HepG2 (cell line): ENCODE measurements at regions not wholly inside any gene's neighbourhood (a gene's known extent, or its start where the extent isn't known, plus 50 kb on each side); places are given as distances from the start of the nearest gene placed in this dataset.

ENCODE experiments used
- ATAC-seq: fragments of 200-7000 bp; cut with Tn5 transposase; 3 replicates; pipeline ENCODE4 v1.9.1; 2020; ENCODE audit warnings: mild to moderate bottlenecking, moderate library complexity
- BruUV-seq: library from RNA; stranded (reverse); fragments of 400-500 nt; replicated peaks from 2 replicates; lab custom pipeline; 2021; lab: Mats Ljungman, UMichigan
- CTCF ChIA-PET: fragments of 300-600 bp; formaldehyde crosslinking; extraction: SDS; loops from one replicate; lab custom pipeline; 2021; ENCODE audit warnings: low total read pairs, inconsistent platforms, low intra/inter-chr PET ratio; lab: Yijun Ruan, JAX
- POLR2A ChIA-PET: fragments of 350-600 bp; sonication (Branson Sonifier 250); formaldehyde crosslinking; loops from one replicate; lab custom pipeline; 2020; ENCODE audit warnings: antibody characterized with exemption, inconsistent platforms; lab: Yijun Ruan, JAX
- DNase-seq: peaks from one replicate; pipeline ENCODE4 v3.0.0-alpha.2; 2015; ENCODE audit warnings: low spot score
- FAIRE-seq: peaks from 3 replicates; lab custom pipeline; 2011; peaks lifted over from hg19 to GRCh38; lab: Jason Lieb, UNC
- H2AFZ ChIP-seq: one replicate; pipeline ENCODE4 v1.6.1; 2011; ENCODE audit warnings: low read length, inconsistent platforms
- H3K27ac ChIP-seq: fragments of 300-600 bp; 3 replicates; pipeline ENCODE4 v1.8.0; 2011; ENCODE audit warnings: mixed run types, mild to moderate bottlenecking, mixed read lengths, low read length, inconsistent platforms; ENCODE audit not compliant: insufficient read depth; ENCODE audit errors: extremely low read length
- H3K27me3 ChIP-seq, 2 experiments: fragments of 200-600 bp in 1 of 2; 2 replicates in 1 of 2; 3 replicates in 1 of 2; pipeline versions ENCODE4 v1.6.0 to v1.8.0; 2011; ENCODE audit warnings: low read length in 2 of 2, mild to moderate bottlenecking in 2 of 2, moderate library complexity in 2 of 2, inconsistent platforms in 1 of 2; ENCODE audit not compliant: insufficient read depth in 2 of 2, control insufficient read depth in 1 of 2
- H3K36me3 ChIP-seq, 2 experiments: fragments of 200-600 bp in 1 of 2; replicated peaks in 1 of 2; 2 replicates in 1 of 2; 3 replicates in 1 of 2; pipeline versions ENCODE4 v1.5.1 to v1.8.0; 2011; ENCODE audit warnings: low read length in 2 of 2, inconsistent platforms in 1 of 2; ENCODE audit not compliant: insufficient read depth in 2 of 2, control insufficient read depth in 1 of 2
- H3K4me1 ChIP-seq: 2 replicates; pipeline ENCODE4 v1.5.1; 2012; ENCODE audit warnings: low read length, inconsistent platforms; ENCODE audit not compliant: insufficient read depth
- H3K4me2 ChIP-seq: 2 replicates; pipeline ENCODE4 v1.6.0; 2011; ENCODE audit warnings: low read depth, low read length, inconsistent platforms
- H3K4me3 ChIP-seq, 3 experiments: fragments of 200-600 bp in 1 of 3; sonication (generic), shearing (Covaris generic) in 1 of 3; replicated peaks in 1 of 3; 2 replicates each; pipeline ENCODE4 v1.5.1; 2011 to 2016; ENCODE audit warnings: low read length in 3 of 3, inconsistent platforms in 2 of 3, low read depth in 2 of 3, mild to moderate bottlenecking in 2 of 3, control low read depth in 1 of 3, mixed read lengths in 1 of 3; ENCODE audit not compliant: insufficient read depth in 1 of 3
- H3K79me2 ChIP-seq: one replicate; pipeline ENCODE4 v1.6.1; 2011; ENCODE audit warnings: low read length, inconsistent platforms; ENCODE audit not compliant: insufficient read depth
- H3K9ac ChIP-seq: 2 replicates; pipeline ENCODE4 v1.6.0; 2011; ENCODE audit warnings: mild to moderate bottlenecking, low read depth, low read length, inconsistent platforms; ENCODE audit not compliant: insufficient read depth
- H3K9me3 ChIP-seq: 2 replicates; pipeline ENCODE4 v1.5.1; 2012; ENCODE audit warnings: mild to moderate bottlenecking, low read length
- H4K20me1 ChIP-seq: 2 replicates; pipeline ENCODE4 v1.6.0; 2011; ENCODE audit warnings: inconsistent platforms, mild to moderate bottlenecking, low read length, moderate library complexity; ENCODE audit not compliant: insufficient read depth
- JARID2 ChIP-seq: sonication (generic); formaldehyde crosslinking; IDR thresholded peaks from 2 replicates; pipeline ENCODE4 v1.8.1; 2023; ENCODE audit warnings: missing genetic modification reagents, inconsistent platforms; ENCODE audit not compliant: insufficient replicate concordance
- KLF9 ChIP-seq: IDR thresholded peaks from 2 replicates; pipeline ENCODE4 v1.6.1; 2016; ENCODE audit warnings: low read depth
- MIER3 ChIP-seq: IDR thresholded peaks from 2 replicates; pipeline ENCODE4 v1.6.1; 2016; ENCODE audit warnings: missing compliant biosample characterization, borderline replicate concordance
- PREB ChIP-seq: sonication (generic); formaldehyde crosslinking; IDR thresholded peaks from 2 replicates; pipeline ENCODE4 v1.4.0; 2020; ENCODE audit warnings: missing genetic modification reagents
- SAP130 ChIP-seq: IDR thresholded peaks from 2 replicates; pipeline ENCODE4 v1.6.1; 2016; ENCODE audit warnings: low read depth
- SIX4 ChIP-seq: sonication (generic); formaldehyde crosslinking; IDR thresholded peaks from 2 replicates; pipeline ENCODE4 v1.4.0; 2020; ENCODE audit warnings: missing genetic modification reagents
- SMAD3 ChIP-seq: sonication (generic); formaldehyde crosslinking; IDR thresholded peaks from 2 replicates; pipeline ENCODE4 v1.4.0; 2020; ENCODE audit warnings: missing genetic modification reagents
- ZFP90 ChIP-seq: sonication (generic); formaldehyde crosslinking; IDR thresholded peaks from 2 replicates; pipeline ENCODE4 v1.8.0; 2022; ENCODE audit warnings: missing genetic modification reagents, mild to moderate bottlenecking, inconsistent platforms, borderline replicate concordance
- ZNF597 ChIP-seq: sonication (generic); formaldehyde crosslinking; IDR thresholded peaks from 2 replicates; pipeline ENCODE4 v1.5.0; 2020; ENCODE audit warnings: missing genetic modification reagents
- ZNF816 ChIP-seq: sonication (generic); formaldehyde crosslinking; IDR thresholded peaks from 2 replicates; pipeline ENCODE4 v1.8.0; 2022; ENCODE audit warnings: missing genetic modification reagents, mild to moderate bottlenecking, borderline replicate concordance
- WGBS: methylation state at CpG from one replicate; pipeline ENCODE4 v1.1.6; 2017; ENCODE audit warnings: low lambda C conversion rate; 5-methylcytosine and 5-hydroxymethylcytosine counted together
- in situ Hi-C: cut with HindIII; loops from 2 replicates; pipeline ENCODE4 v1.10.0; 2017; ENCODE audit warnings: low pct_unique_long_range_greater_than_20kb; ENCODE audit not compliant: extremely low pct_ligation_motif_present
- intact Hi-C: fragments of 100-400 bp; cut with micrococcal nuclease; formaldehyde crosslinking; loops from one replicate; pipeline ENCODE4 v1.10.0; 2022; ENCODE audit not compliant: unreplicated experiment

- peaks cover 1 to 24% of the 10 kb centered on the region in 2 experiments; a peak in 3 of 5 replicates for H3K27me3 ChIP-seq
- no peaks in the 10 kb centered on the region for H3K79me2 ChIP-seq
- no peaks in the 10 kb centered on the region for H4K20me1 ChIP-seq
- ATAC-seq, result no peak
- in situ Hi-C loops, result no loop called here
- H3K9ac ChIP-seq, result no peak overlapping the region
- TF ChIP-seq SIX4 (CRISPR knock-in tag) (no peak), SAP130 (CRISPR knock-in tag) (no peak), MIER3 (CRISPR knock-in tag) (no peak), JARID2 (CRISPR knock-in tag) (no peak), ZNF816 (no peak), ZNF597 (CRISPR knock-in tag) (no peak)
- TF ChIP-seq, all 625 proteins: peak for 0
- no peak overlapping the region for H3K4me3 ChIP-seq
- H2AFZ ChIP-seq, result no peak overlapping the region
- H3K27ac ChIP-seq, result no peak overlapping the region
- POLR2A ChIA-PET, result no interaction called here
- WGBS, result 58% methylated on average over 3 of the region's 3 CpGs
- H3K9me3 ChIP-seq, result no peaks in the 10 kb centered on the region
- H3K4me2 ChIP-seq, result no peak overlapping the region
- intact Hi-C loops, result no loop called here
- CTCF ChIA-PET, result no interaction called here
- FAIRE-seq, result no peak
- H3K36me3 ChIP-seq, result no peaks in the 10 kb centered on the region
- H3K4me1 ChIP-seq, result no peaks in the 10 kb centered on the region
- DNase-seq, result no peak
- BruUV-seq, result no TSS peak
Observed at GRCh38 chr20:51126337-51126736, 103.4 kb upstream of the KCNG1 start.

GRCh38 chr20:51125780-51126179 is 102.9 kb upstream of the KCNG1 start:
- H3K36me3 ChIP-seq, result no peaks in the 10 kb centered on the region
- no peak for ATAC-seq
- no TSS peak for BruUV-seq
- no peak overlapping the region for H3K4me3 ChIP-seq
- H3K9me3 ChIP-seq, result no peaks in the 10 kb centered on the region
- intact Hi-C loops, result no loop called here
- no peak overlapping the region for H2AFZ ChIP-seq
- peaks cover 1 to 25% of the 10 kb centered on the region in 2 experiments; a peak in 3 of 5 replicates for H3K27me3 ChIP-seq
- no peak overlapping the region for H3K9ac ChIP-seq
- H4K20me1 ChIP-seq, result no peaks in the 10 kb centered on the region
- no peaks in the 10 kb centered on the region for H3K4me1 ChIP-seq
- WGBS, result 41% methylated on average over 4 of the region's 4 CpGs
- in situ Hi-C loops, result no loop called here
- H3K79me2 ChIP-seq, result no peaks in the 10 kb centered on the region
- CTCF ChIA-PET, result no interaction called here
- no peak for TF ChIP-seq PREB (CRISPR knock-in tag)
- no peak for TF ChIP-seq ZFP90
- TF ChIP-seq KLF9 (CRISPR knock-in tag), result no peak
- no peak for TF ChIP-seq SMAD3 (CRISPR knock-in tag)
- FAIRE-seq, result no peak
- no peak overlapping the region for H3K4me2 ChIP-seq
- H3K27ac ChIP-seq, result no peak overlapping the region
- no peak for DNase-seq
- POLR2A ChIA-PET, result no interaction called here
